ENCODE measurements at regions not wholly inside any gene's neighbourhood (a gene's known extent, or its start where the extent isn't known, plus 50 kb on each side); places are given as distances from the start of the nearest gene placed in this dataset.

- intact Hi-C loops (cut with DNase I), result no loop called here
- H3K27me3 ChIP-seq, result no peaks in the 10 kb centered on the region
- 88 to 92% (median 91%) methylated on average over 13 of the region's 13 CpGs for WGBS, 3 donors
These were observed 1279.7 kb downstream of the BRD1 start for GRCh38 chr22:48547971-48548370.

DNA sequence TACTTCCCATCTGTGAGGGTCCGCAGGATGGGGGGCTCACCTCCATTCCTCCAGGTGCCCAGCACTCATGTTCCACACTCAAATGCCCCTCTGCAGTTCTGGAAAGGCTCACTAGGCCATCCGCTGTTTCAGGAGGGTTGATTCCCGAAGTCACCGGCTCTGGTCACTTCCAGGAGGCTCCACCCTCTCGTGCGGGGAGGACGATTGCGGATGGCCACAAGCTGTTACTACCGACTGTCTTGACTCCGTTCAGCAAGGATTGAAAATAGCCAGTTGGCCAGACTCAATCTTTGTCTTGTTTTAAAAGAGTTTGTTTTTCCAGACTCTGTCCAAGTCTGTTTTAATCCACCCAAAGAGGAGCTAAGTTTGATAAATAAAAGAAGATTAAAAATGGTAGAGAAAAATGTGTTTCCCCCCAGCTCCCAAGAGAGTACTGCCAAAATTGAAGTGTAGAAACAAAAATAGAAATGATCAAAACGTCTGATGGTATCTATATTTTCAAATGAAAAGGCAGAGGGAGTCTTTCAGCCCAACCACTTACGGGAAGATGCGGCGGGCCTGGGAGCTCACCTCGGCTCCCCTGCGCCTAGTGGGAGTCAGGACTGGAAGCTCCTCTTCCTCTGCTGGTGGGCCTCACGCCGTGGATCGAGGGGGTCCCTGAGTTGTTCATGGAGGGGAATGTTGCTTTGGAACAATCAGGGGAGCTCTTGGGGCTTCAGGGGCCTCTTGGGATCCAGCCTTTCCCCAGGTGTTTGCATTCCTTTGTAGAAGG, 1280.8 kb downstream of the BRD1 start:
- 10 to 21% (median 10%) methylated on average over 19 of the region's 19 CpGs for WGBS, 3 donors
- H3K4me3 ChIP-seq, result no peak overlapping the region
- DNase-seq, result no peak
- no peaks in the 10 kb centered on the region for H3K27me3 ChIP-seq
- H3K27ac ChIP-seq, result no peak overlapping the region
- peaks cover 11% of the 10 kb centered on the region for H3K4me1 ChIP-seq (ENCODE audit: insufficient read depth)
- no peaks in the 10 kb centered on the region for H3K9me3 ChIP-seq
- no peaks in the 10 kb centered on the region for H3K36me3 ChIP-seq
- intact Hi-C loops (cut with DNase I), result no loop called here
- TF ChIP-seq, protein P1, sequence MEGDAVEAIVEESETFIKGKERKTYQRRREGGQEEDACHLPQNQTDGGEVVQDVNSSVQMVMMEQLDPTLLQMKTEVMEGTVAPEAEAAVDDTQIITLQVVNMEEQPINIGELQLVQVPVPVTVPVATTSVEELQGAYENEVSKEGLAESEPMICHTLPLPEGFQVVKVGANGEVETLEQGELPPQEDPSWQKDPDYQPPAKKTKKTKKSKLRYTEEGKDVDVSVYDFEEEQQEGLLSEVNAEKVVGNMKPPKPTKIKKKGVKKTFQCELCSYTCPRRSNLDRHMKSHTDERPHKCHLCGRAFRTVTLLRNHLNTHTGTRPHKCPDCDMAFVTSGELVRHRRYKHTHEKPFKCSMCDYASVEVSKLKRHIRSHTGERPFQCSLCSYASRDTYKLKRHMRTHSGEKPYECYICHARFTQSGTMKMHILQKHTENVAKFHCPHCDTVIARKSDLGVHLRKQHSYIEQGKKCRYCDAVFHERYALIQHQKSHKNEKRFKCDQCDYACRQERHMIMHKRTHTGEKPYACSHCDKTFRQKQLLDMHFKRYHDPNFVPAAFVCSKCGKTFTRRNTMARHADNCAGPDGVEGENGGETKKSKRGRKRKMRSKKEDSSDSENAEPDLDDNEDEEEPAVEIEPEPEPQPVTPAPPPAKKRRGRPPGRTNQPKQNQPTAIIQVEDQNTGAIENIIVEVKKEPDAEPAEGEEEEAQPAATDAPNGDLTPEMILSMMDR (IDR thresholded peaks at IDR 0.05), result no peak
- TF ChIP-seq POLR2A (IDR thresholded peaks at IDR 0.05), result no peak
- TF ChIP-seq EP300 (IDR thresholded peaks at IDR 0.05), result no peak

More at GRCh38 chr22:48547971-48548370, 1279.7 kb downstream of the BRD1 start:
- H3K4me1 ChIP-seq (ENCODE audit: insufficient read depth), result peaks cover 11% of the 10 kb centered on the region
- no peaks in the 10 kb centered on the region for H3K36me3 ChIP-seq
- no peak overlapping the region for H3K4me3 ChIP-seq
- no peak for TF ChIP-seq POLR2A (IDR thresholded peaks at IDR 0.05)
- TF ChIP-seq, protein P1 (IDR thresholded peaks at IDR 0.05), result no peak
- no peak for TF ChIP-seq EP300 (IDR thresholded peaks at IDR 0.05)
- H3K9me3 ChIP-seq, result no peaks in the 10 kb centered on the region
- DNase-seq, result no peak
- H3K27ac ChIP-seq, result no peak overlapping the region

DNA sequence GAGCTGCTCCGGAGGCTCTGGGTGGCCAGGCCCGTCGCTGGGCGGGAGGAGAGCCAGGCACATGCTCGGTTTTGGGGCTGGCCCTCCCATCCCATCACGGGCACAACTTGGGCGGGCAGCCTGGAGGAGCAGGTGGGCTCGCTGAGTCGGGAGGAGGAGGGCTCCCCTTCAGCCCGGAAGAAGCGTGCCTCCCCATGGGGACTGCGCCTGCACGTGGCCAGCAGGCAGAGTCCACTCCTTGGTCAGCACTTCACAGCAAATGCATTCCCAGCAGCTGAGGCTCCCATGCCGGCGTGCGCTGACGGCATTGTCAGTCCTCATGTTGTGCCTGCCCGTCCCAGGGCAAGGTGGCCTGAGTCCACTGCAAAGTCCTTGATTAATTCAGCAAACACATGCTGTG, 1281.7 kb downstream of the BRD1 start:
- Histone ChIP-seq H3K4me3 (no peak overlapping the region), H3K4me1 (ENCODE audit: insufficient read depth) (peaks cover 11% of the 10 kb centered on the region), H3K36me3 (no peaks in the 10 kb centered on the region), H3K27ac (no peak overlapping the region), H3K9me3 (no peaks in the 10 kb centered on the region), H3K27me3 (no peaks in the 10 kb centered on the region)
- TF ChIP-seq, protein P1 (IDR thresholded peaks at IDR 0.05), result no peak
- TF ChIP-seq EP300 (IDR thresholded peaks at IDR 0.05), result no peak
- TF ChIP-seq POLR2A (IDR thresholded peaks at IDR 0.05), result no peak
- intact Hi-C loops (cut with DNase I), result no loop called here
- DNase-seq, result no peak
- WGBS, 3 donors, result 66 to 85% (median 77%) methylated on average over 16 to 18 of the region's 18 CpGs

GRCh38 chr22:48541401-48542098, 1286.1 kb downstream of the BRD1 start:
- Histone ChIP-seq H3K27ac (no peak overlapping the region), H3K36me3 (no peaks in the 10 kb centered on the region), H3K4me3 (no peak overlapping the region), H3K27me3 (no peaks in the 10 kb centered on the region), H3K4me1 (ENCODE audit: insufficient read depth) (peaks cover 8% of the 10 kb centered on the region), H3K9me3 (no peaks in the 10 kb centered on the region)
- DNase-seq, result no peak
- intact Hi-C loops (cut with DNase I), result no loop called here
- WGBS, 3 donors, result 90 to 92% (median 91%) methylated on average over 16 of the region's 16 CpGs
- TF ChIP-seq EP300 (IDR thresholded peaks at IDR 0.05) (no peak), POLR2A (IDR thresholded peaks at IDR 0.05) (no peak)
- TF ChIP-seq, protein P1 (IDR thresholded peaks at IDR 0.05), result no peak
